ENCODE measurements at regions not wholly inside any gene's neighbourhood (a gene's known extent, or its start where the extent isn't known, plus 50 kb on each side); places are given as distances from the start of the nearest gene placed in this dataset.

- Histone ChIP-seq H3K27ac (no peak overlapping the region), H3K9me3 (no peaks in the 10 kb centered on the region)
- intact Hi-C loops (cut with DNase I; ENCODE audit: low total_unique reads) = no loop called here
These were observed 358.2 kb downstream of the HTR1A start for GRCh38 chr5:63603996-63604395.

GRCh38 chr5:63602971-63603370 is 359.3 kb downstream of the HTR1A start:
- H3K9me3 ChIP-seq = no peaks in the 10 kb centered on the region
- H3K27ac ChIP-seq = no peak overlapping the region
- no peak for DNase-seq
- H3K27me3 ChIP-seq = no peaks in the 10 kb centered on the region
- TF ChIP-seq CTCF (IDR thresholded peaks at IDR 0.05 in 4 of 5, conservative IDR thresholded peaks at IDR 0.05 in 1 of 5) (no peak), POLR2A (IDR thresholded peaks at IDR 0.05) (no peak)
- in situ Hi-C loops (cut with MboI; ENCODE audit: low sequenced_read_pairs in 4 of 4) (no loop called here), intact Hi-C loops (cut with DNase I; ENCODE audit: low total_unique reads) (no loop called here)
- no peak for ATAC-seq
- no peaks in the 10 kb centered on the region for H3K4me1 ChIP-seq
- H3K4me3 ChIP-seq = no peak overlapping the region
- no peaks in the 10 kb centered on the region for H3K36me3 ChIP-seq

More at GRCh38 chr5:63603996-63604395, 358.2 kb downstream of the HTR1A start:
- Histone ChIP-seq H3K36me3 (no peaks in the 10 kb centered on the region), H3K4me3 (no peak overlapping the region), H3K4me1 (no peaks in the 10 kb centered on the region), H3K27me3 (no peaks in the 10 kb centered on the region)
- ATAC-seq (no peak), DNase-seq (no peak)
- TF ChIP-seq POLR2A (IDR thresholded peaks at IDR 0.05) (no peak), CTCF (IDR thresholded peaks at IDR 0.05 in 4 of 5, conservative IDR thresholded peaks at IDR 0.05 in 1 of 5) (no peak)
- in situ Hi-C loops (cut with MboI; ENCODE audit: low sequenced_read_pairs in 4 of 4) = no loop called here

- Histone ChIP-seq H3K4me1 (no peaks in the 10 kb centered on the region), H3K36me3 (no peaks in the 10 kb centered on the region), H3K4me3 (no peak overlapping the region), H3K27ac (no peak overlapping the region), H3K27me3 (no peaks in the 10 kb centered on the region), H3K9me3 (no peaks in the 10 kb centered on the region)
- in situ Hi-C loops (cut with MboI; ENCODE audit: low sequenced_read_pairs in 4 of 4) = no loop called here
- TF ChIP-seq POLR2A (IDR thresholded peaks at IDR 0.05) = no peak
- no peak for TF ChIP-seq CTCF (IDR thresholded peaks at IDR 0.05 in 4 of 5, conservative IDR thresholded peaks at IDR 0.05 in 1 of 5)
- no peak for DNase-seq
- ATAC-seq = no peak
- intact Hi-C loops (cut with DNase I; ENCODE audit: low total_unique reads) = no loop called here
These were observed 366.0 kb downstream of the HTR1A start for GRCh38 chr5:63596254-63596653.

- Histone ChIP-seq H3K9me3 (no peaks in the 10 kb centered on the region), H3K4me3 (no peak overlapping the region), H3K27ac (no peak overlapping the region), H3K27me3 (no peaks in the 10 kb centered on the region), H3K4me1 (no peaks in the 10 kb centered on the region), H3K36me3 (no peaks in the 10 kb centered on the region)
- DNase-seq (no peak), ATAC-seq (no peak)
- intact Hi-C loops (cut with DNase I; ENCODE audit: low total_unique reads) (no loop called here), in situ Hi-C loops (cut with MboI; ENCODE audit: low sequenced_read_pairs in 4 of 4) (no loop called here)
- TF ChIP-seq POLR2A (IDR thresholded peaks at IDR 0.05) (no peak), CTCF (IDR thresholded peaks at IDR 0.05 in 4 of 5, conservative IDR thresholded peaks at IDR 0.05 in 1 of 5) (no peak)
These were observed 388.9 kb downstream of the HTR1A start for GRCh38 chr5:63573380-63573779.

GRCh38 chr5:63572740-63573139 is 389.5 kb downstream of the HTR1A start:
- H3K4me1 ChIP-seq = no peaks in the 10 kb centered on the region
- DNase-seq (no peak), ATAC-seq (peak in 1 of 2 donors; percentile 47)
- H3K36me3 ChIP-seq = no peaks in the 10 kb centered on the region
- no peak for TF ChIP-seq POLR2A (IDR thresholded peaks at IDR 0.05)
- no peak for TF ChIP-seq CTCF (IDR thresholded peaks at IDR 0.05 in 4 of 5, conservative IDR thresholded peaks at IDR 0.05 in 1 of 5)
- H3K27ac ChIP-seq = no peak overlapping the region
- in situ Hi-C loops (cut with MboI; ENCODE audit: low sequenced_read_pairs in 4 of 4) = no loop called here
- no peak overlapping the region for H3K4me3 ChIP-seq
- no peaks in the 10 kb centered on the region for H3K9me3 ChIP-seq
- intact Hi-C loops (cut with DNase I; ENCODE audit: low total_unique reads) = no loop called here
- no peaks in the 10 kb centered on the region for H3K27me3 ChIP-seq
